IMR-90 (cell line): ENCODE measurements at regions not wholly inside any gene's neighbourhood (a gene's known extent, or its start where the extent isn't known, plus 50 kb on each side); places are given as distances from the start of the nearest gene placed in this dataset.

Source experiments
- ATAC-seq: fragments of 200-7000 bp; cut with Tn5 transposase; 2 replicates; pipeline ENCODE4 v1.9.1; 2020; ENCODE audit warnings: low read depth, mild to moderate bottlenecking, moderate library complexity
- BruUV-seq: library from RNA; stranded (reverse); fragments of 400-500 nt; replicated peaks from 2 replicates; lab custom pipeline; 2021; lab: Mats Ljungman, UMichigan
- CTCF ChIA-PET: fragments of 300-600 bp; formaldehyde crosslinking; extraction: SDS; loops from one replicate; lab custom pipeline; 2021; ENCODE audit warnings: antibody characterized with exemption; lab: Yijun Ruan, JAX
- POLR2A ChIA-PET: fragments of 300-600 bp; sonication (Branson Sonifier 250); formaldehyde crosslinking; loops from one replicate; lab custom pipeline; 2022; ENCODE audit warnings: antibody characterized with exemption; ENCODE audit not compliant: unreplicated experiment; lab: Charles Lee
- DNase-seq: peaks from one replicate; pipeline ENCODE4 v3.0.0; 2013
- H2AFZ ChIP-seq: replicated peaks from 2 replicates; pipeline ENCODE3; 2013; ENCODE audit warnings: low read length, mild to moderate bottlenecking; ENCODE audit not compliant: poor library complexity
- H2AK5ac ChIP-seq: 2 replicates; pipeline ENCODE4 v1.6.1; 2013; ENCODE audit warnings: low read depth, low read length, inconsistent platforms
- H2AK9ac ChIP-seq: replicated peaks from 2 replicates; pipeline ENCODE3; 2013; ENCODE audit warnings: mild to moderate bottlenecking, low read depth, low read length, moderate library complexity; ENCODE audit not compliant: poor library complexity
- H2BK120ac ChIP-seq: 2 replicates; pipeline ENCODE4 v1.6.1; 2013; ENCODE audit warnings: low read depth, low read length, inconsistent platforms
- H2BK15ac ChIP-seq: 3 replicates; pipeline ENCODE4 v1.6.1; 2013; ENCODE audit warnings: low read depth, low read length, inconsistent platforms
- H2BK20ac ChIP-seq: 2 replicates; pipeline ENCODE4 v1.6.1; 2013; ENCODE audit warnings: low read depth, mild to moderate bottlenecking, inconsistent platforms, low read length, moderate library complexity
- H2BK5ac ChIP-seq: 2 replicates; pipeline ENCODE4 v1.6.1; 2013; ENCODE audit warnings: mild to moderate bottlenecking, low read depth, low read length, inconsistent platforms; ENCODE audit not compliant: poor library complexity, severe bottlenecking
- H3K14ac ChIP-seq: replicated peaks from 2 replicates; pipeline ENCODE4 v1.6.1; 2013; ENCODE audit warnings: low read depth, low read length, inconsistent platforms
- H3K18ac ChIP-seq: 2 replicates; pipeline ENCODE4 v1.6.1; 2013; ENCODE audit warnings: low read depth, low read length, control low read depth
- H3K23ac ChIP-seq: 2 replicates; pipeline ENCODE4 v1.6.1; 2013; ENCODE audit warnings: low read depth, low read length, inconsistent platforms
- H3K27ac ChIP-seq: 2 replicates; pipeline ENCODE4 v1.5.1; 2013; ENCODE audit warnings: mild to moderate bottlenecking, control low read depth, low read length; ENCODE audit not compliant: insufficient read depth
- H3K27me3 ChIP-seq: 2 replicates; pipeline ENCODE4 v1.6.1; 2013; ENCODE audit warnings: low read length; ENCODE audit not compliant: control insufficient read depth, insufficient read depth
- H3K36me3 ChIP-seq: 2 replicates; pipeline ENCODE4 v1.6.1; 2013; ENCODE audit warnings: low read length, mixed read lengths; ENCODE audit not compliant: control insufficient read depth, insufficient read depth
- H3K4ac ChIP-seq: 2 replicates; pipeline ENCODE4 v1.6.1; 2013; ENCODE audit warnings: low read depth, low read length, inconsistent platforms
- H3K4me1 ChIP-seq: 2 replicates; pipeline ENCODE4 v1.6.1; 2013; ENCODE audit warnings: low read length, mixed read lengths; ENCODE audit not compliant: control insufficient read depth, insufficient read depth
- H3K4me2 ChIP-seq: 2 replicates; pipeline ENCODE4 v1.6.1; 2013; ENCODE audit warnings: low read depth, mild to moderate bottlenecking, control low read depth, low read length, moderate library complexity
- H3K4me3 ChIP-seq: 2 replicates; pipeline ENCODE4 v1.5.1; 2013; ENCODE audit warnings: low read depth, mild to moderate bottlenecking, control low read depth, low read length, moderate library complexity; ENCODE audit not compliant: insufficient read depth
- H3K56ac ChIP-seq: 2 replicates; pipeline ENCODE4 v1.6.1; 2013; ENCODE audit warnings: low read length, inconsistent platforms; ENCODE audit not compliant: insufficient read depth; ENCODE audit errors: extremely low read depth
- H3K79me1 ChIP-seq, 2 experiments: 2 replicates each; pipeline ENCODE4 v1.6.1; 2013; ENCODE audit warnings: low read length in 2 of 2, inconsistent platforms in 1 of 2, low read depth in 1 of 2
- H3K9ac ChIP-seq: 2 replicates; pipeline ENCODE4 v1.6.1; 2013; ENCODE audit warnings: low read depth, low read length, control low read depth
- H3K9me1 ChIP-seq: 2 replicates; pipeline ENCODE4 v1.6.1; 2013; ENCODE audit warnings: low read length, inconsistent platforms; ENCODE audit not compliant: insufficient read depth
- H3K9me3 ChIP-seq: 2 replicates; pipeline ENCODE4 v1.6.1; 2013; ENCODE audit warnings: low read length; ENCODE audit not compliant: control insufficient read depth, insufficient read depth
- H4K20me1 ChIP-seq: 2 replicates; pipeline ENCODE4 v1.6.1; 2013; ENCODE audit warnings: low read length, inconsistent platforms; ENCODE audit not compliant: insufficient read depth
- H4K5ac ChIP-seq: 2 replicates; pipeline ENCODE4 v1.6.1; 2013; ENCODE audit warnings: mild to moderate bottlenecking, low read depth, low read length, control low read depth
- H4K8ac ChIP-seq, 2 experiments: 2 replicates each; pipeline ENCODE4 v1.6.1; 2013; ENCODE audit warnings: low read depth in 2 of 2, low read length in 2 of 2, control low read depth in 1 of 2, inconsistent platforms in 1 of 2
- H4K91ac ChIP-seq: 2 replicates; pipeline ENCODE4 v1.6.1; 2013; ENCODE audit warnings: low read depth, low read length, inconsistent platforms; ENCODE audit not compliant: insufficient read depth
- BHLHE40 ChIP-seq: fragments of 150-350 bp; IDR thresholded peaks from 2 replicates; pipeline ENCODE4 v1.6.1; 2016; ENCODE audit warnings: mild to moderate bottlenecking, low read depth, low read length
- CHD1 ChIP-seq: IDR thresholded peaks from 2 replicates; pipeline ENCODE4 v1.6.1; 2012; ENCODE audit warnings: low read depth, low read length, improper control_type of control experiment
- FOS ChIP-seq: fragments of 150-350 bp; IDR thresholded peaks from 2 replicates; pipeline ENCODE4 v1.6.1; 2016; ENCODE audit warnings: low read depth, low read length
- MXI1 ChIP-seq: IDR thresholded peaks from 2 replicates; pipeline ENCODE4 v1.6.1; 2012; ENCODE audit warnings: low read depth, mild to moderate bottlenecking, low read length, moderate library complexity, borderline replicate concordance
- NFE2L2 ChIP-seq: fragments of 150-350 bp; IDR thresholded peaks from 2 replicates; pipeline ENCODE4 v1.6.1; 2016; ENCODE audit warnings: low read depth, mild to moderate bottlenecking, low read length
- POLR2A ChIP-seq: IDR thresholded peaks from 2 replicates; pipeline ENCODE4 v1.6.1; 2012; ENCODE audit warnings: mild to moderate bottlenecking, low read depth, low read length
- RAD21 ChIP-seq: IDR thresholded peaks from 2 replicates; pipeline ENCODE4 v1.6.1; 2012; ENCODE audit warnings: low read length, improper control_type of control experiment
- RCOR1 ChIP-seq: IDR thresholded peaks from 2 replicates; pipeline ENCODE4 v1.6.1; 2012; ENCODE audit warnings: mild to moderate bottlenecking, low read length, improper control_type of control experiment; ENCODE audit not compliant: insufficient replicate concordance
- SMC3 ChIP-seq: fragments of 150-350 bp; IDR thresholded peaks from 2 replicates; pipeline ENCODE4 v1.6.1; 2016; ENCODE audit warnings: low read depth, mild to moderate bottlenecking, antibody characterized with exemption, low read length, moderate library complexity
- WGBS, 2 experiments: methylation state at CpG; one replicate each; pipeline versions ENCODE4 v1.1.5 to v1.1.7; 2013; ENCODE audit warnings: missing lambda C conversion rate in 2 of 2; ENCODE audit not compliant: insufficient read length in 1 of 2; ENCODE audit errors: extremely low coverage in 2 of 2; 5-methylcytosine and 5-hydroxymethylcytosine counted together
- dilution Hi-C: fragments of 300-500 bp; cut with HindIII; formaldehyde crosslinking; loops from one replicate; pipeline ENCODE4 v1.14.3; 2018; ENCODE audit warnings: low sequenced_read_pairs; ENCODE audit not compliant: unreplicated experiment
- in situ Hi-C: fragments of 300-500 bp; cut with MboI; formaldehyde crosslinking; loops from 3 replicates; pipeline ENCODE4 v1.14.3; 2019; ENCODE audit warnings: low sequenced_read_pairs, inconsistent platforms, mixed read lengths
- intact Hi-C: fragments of 100-400 bp; cut with micrococcal nuclease; formaldehyde crosslinking; loops from 2 replicates; pipeline ENCODE4 v1.10.0; 2022
- TF ChIP-seq, protein P1 (sequence below): conservative IDR thresholded peaks from 2 replicates; pipeline ENCODE4 v1.5.1; 2012; ENCODE audit warnings: mild to moderate bottlenecking, low read depth, low read length, improper control_type of control experiment

DNA sequence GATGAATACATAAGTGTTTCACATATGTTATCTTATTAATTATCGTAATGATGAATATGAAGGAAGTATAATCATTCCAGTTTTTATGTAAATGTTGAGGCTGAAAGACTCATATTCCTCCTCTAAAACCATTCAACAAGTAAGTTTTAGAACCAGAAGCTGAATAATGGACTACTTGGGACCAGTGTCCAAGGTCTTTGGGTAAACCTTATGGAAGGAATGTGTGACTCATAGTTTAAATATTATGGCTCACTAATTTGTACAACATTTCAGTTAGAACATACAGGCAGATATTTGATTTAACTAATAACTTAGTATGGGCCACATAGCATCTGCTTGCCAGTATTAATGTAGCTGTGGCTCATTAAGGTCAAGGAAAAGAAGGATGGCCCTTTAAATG lies 209.6 kb downstream of the TFAP2B start:
- ChIA-PET CTCF (no interaction called here), POLR2A (no interaction called here)
- Histone ChIP-seq H4K20me1 (no peaks in the 10 kb centered on the region), H3K9me1 (no peaks in the 10 kb centered on the region), H3K4me3 (no peak overlapping the region), H3K4me2 (no peak overlapping the region), H3K14ac (no peak overlapping the region), H3K18ac (no peak overlapping the region), H3K36me3 (no peaks in the 10 kb centered on the region), H4K91ac (no peak overlapping the region), H3K79me1 (no peaks in the 10 kb centered on the region), H3K27me3 (no peaks in the 10 kb centered on the region), H2AK9ac (no peak overlapping the region), H3K56ac (no peak overlapping the region), H3K23ac (no peak overlapping the region), H2AFZ (no peak overlapping the region), H4K8ac (no peak overlapping the region), H2BK5ac (no peak overlapping the region), H2BK20ac (no peak overlapping the region), H3K9me3 (peaks cover 8% of the 10 kb centered on the region), H2AK5ac (no peak overlapping the region), H3K27ac (no peak overlapping the region), H2BK120ac (no peak overlapping the region), H3K4me1 (no peaks in the 10 kb centered on the region), H4K5ac (no peak overlapping the region), H3K9ac (no peak overlapping the region), H2BK15ac (no peak overlapping the region), H3K4ac (no peak overlapping the region)
- TF ChIP-seq POLR2A (no peak), FOS (no peak), BHLHE40 (no peak), SMC3 (no peak), NFE2L2 (no peak), MXI1 (no peak), CHD1 (no peak), RCOR1 (no peak), RAD21 (no peak)
- TF ChIP-seq, protein P1, sequence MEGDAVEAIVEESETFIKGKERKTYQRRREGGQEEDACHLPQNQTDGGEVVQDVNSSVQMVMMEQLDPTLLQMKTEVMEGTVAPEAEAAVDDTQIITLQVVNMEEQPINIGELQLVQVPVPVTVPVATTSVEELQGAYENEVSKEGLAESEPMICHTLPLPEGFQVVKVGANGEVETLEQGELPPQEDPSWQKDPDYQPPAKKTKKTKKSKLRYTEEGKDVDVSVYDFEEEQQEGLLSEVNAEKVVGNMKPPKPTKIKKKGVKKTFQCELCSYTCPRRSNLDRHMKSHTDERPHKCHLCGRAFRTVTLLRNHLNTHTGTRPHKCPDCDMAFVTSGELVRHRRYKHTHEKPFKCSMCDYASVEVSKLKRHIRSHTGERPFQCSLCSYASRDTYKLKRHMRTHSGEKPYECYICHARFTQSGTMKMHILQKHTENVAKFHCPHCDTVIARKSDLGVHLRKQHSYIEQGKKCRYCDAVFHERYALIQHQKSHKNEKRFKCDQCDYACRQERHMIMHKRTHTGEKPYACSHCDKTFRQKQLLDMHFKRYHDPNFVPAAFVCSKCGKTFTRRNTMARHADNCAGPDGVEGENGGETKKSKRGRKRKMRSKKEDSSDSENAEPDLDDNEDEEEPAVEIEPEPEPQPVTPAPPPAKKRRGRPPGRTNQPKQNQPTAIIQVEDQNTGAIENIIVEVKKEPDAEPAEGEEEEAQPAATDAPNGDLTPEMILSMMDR, result no peak
- WGBS, 2 experiments, result no CpG with 5 or more reads among the region's 1 CpG
- in situ Hi-C loops (no loop called here), intact Hi-C loops (no loop called here), dilution Hi-C loops (no loop called here)
- DNase-seq, result no peak
- BruUV-seq, result no TSS peak
- ATAC-seq, result no peak
